ENCODE measurements at regions not wholly inside any gene's neighbourhood (a gene's known extent, or its start where the extent isn't known, plus 50 kb on each side); places are given as distances from the start of the nearest gene placed in this dataset.

- Histone ChIP-seq H3K27me3 (ENCODE audit: insufficient read depth, low read depth) (peaks cover 93% of the 10 kb centered on the region), H3K9me2 (ENCODE audit: insufficient read depth) (no peaks in the 10 kb centered on the region), H3K4me3 (no peak overlapping the region), H3K27ac (no peak overlapping the region), H4K20me1 (ENCODE audit: insufficient read depth) (no peaks in the 10 kb centered on the region), H3K79me2 (ENCODE audit: low read depth) (no peaks in the 10 kb centered on the region), H3K9me3 (ENCODE audit: insufficient read depth, low read depth) (no peaks in the 10 kb centered on the region), H3K4me2 (no peak overlapping the region), H3K36me3 (ENCODE audit: low read depth) (no peaks in the 10 kb centered on the region), H3F3A (ENCODE audit: insufficient read depth, low read depth) (no peaks in the 10 kb centered on the region), H2AFZ (no peak overlapping the region), H3K4me1 (replicated peaks; ENCODE audit: insufficient read depth) (no peaks in the 10 kb centered on the region)
- no peak for DNase-seq
- intact Hi-C loops (cut with micrococcal nuclease; ENCODE audit: unreplicated experiment): no loop called here
- CTCF ChIA-PET: no interaction called here
- POLR2A ChIA-PET (ENCODE audit: unreplicated experiment): no interaction called here
- no TSS peak for BruUV-seq (replicated peaks)
- no peak for TF ChIP-seq EZH2 (IDR thresholded peaks at IDR 0.05; ENCODE audit: low read depth)
- no peak for TF ChIP-seq CTCF (conservative IDR thresholded peaks at IDR 0.05)
These were observed 364.9 kb upstream of the IRX2 start for GRCh38 chr5:3116366-3116765.

GRCh38 chr5:3114467-3114866, 363.0 kb upstream of the IRX2 start:
- H3K9me2 ChIP-seq (ENCODE audit: insufficient read depth): no peaks in the 10 kb centered on the region
- TF ChIP-seq CTCF (conservative IDR thresholded peaks at IDR 0.05): no peak
- TF ChIP-seq EZH2 (IDR thresholded peaks at IDR 0.05; ENCODE audit: low read depth): no peak
- intact Hi-C loops (cut with micrococcal nuclease; ENCODE audit: unreplicated experiment): no loop called here
- BruUV-seq (replicated peaks): no TSS peak
- no peaks in the 10 kb centered on the region for H4K20me1 ChIP-seq (ENCODE audit: insufficient read depth)
- H3K4me1 ChIP-seq (replicated peaks; ENCODE audit: insufficient read depth): no peaks in the 10 kb centered on the region
- ChIA-PET POLR2A (ENCODE audit: unreplicated experiment) (no interaction called here), CTCF (no interaction called here)
- no peaks in the 10 kb centered on the region for H3F3A ChIP-seq (ENCODE audit: insufficient read depth, low read depth)
- H3K4me3 ChIP-seq: no peak overlapping the region
- no peaks in the 10 kb centered on the region for H3K36me3 ChIP-seq (ENCODE audit: low read depth)
- H3K27me3 ChIP-seq (ENCODE audit: insufficient read depth, low read depth): peaks cover 93% of the 10 kb centered on the region
- H3K79me2 ChIP-seq (ENCODE audit: low read depth): no peaks in the 10 kb centered on the region
- H3K4me2 ChIP-seq: no peak overlapping the region
- no peak for DNase-seq
- no peak overlapping the region for H2AFZ ChIP-seq
- H3K9me3 ChIP-seq (ENCODE audit: insufficient read depth, low read depth): no peaks in the 10 kb centered on the region
- no peak overlapping the region for H3K27ac ChIP-seq

GRCh38 chr5:3110371-3110770, 358.9 kb upstream of the IRX2 start:
- no peaks in the 10 kb centered on the region for H4K20me1 ChIP-seq (ENCODE audit: insufficient read depth)
- no peaks in the 10 kb centered on the region for H3K9me3 ChIP-seq (ENCODE audit: insufficient read depth, low read depth)
- intact Hi-C loops (cut with micrococcal nuclease; ENCODE audit: unreplicated experiment): no loop called here
- no peaks in the 10 kb centered on the region for H3K4me1 ChIP-seq (replicated peaks; ENCODE audit: insufficient read depth)
- H3K27ac ChIP-seq: no peak overlapping the region
- POLR2A ChIA-PET (ENCODE audit: unreplicated experiment): no interaction called here
- no peaks in the 10 kb centered on the region for H3F3A ChIP-seq (ENCODE audit: insufficient read depth, low read depth)
- no peaks in the 10 kb centered on the region for H3K9me2 ChIP-seq (ENCODE audit: insufficient read depth)
- H3K4me3 ChIP-seq: no peak overlapping the region
- H3K79me2 ChIP-seq (ENCODE audit: low read depth): no peaks in the 10 kb centered on the region
- DNase-seq: no peak
- no peak overlapping the region for H2AFZ ChIP-seq
- no TSS peak for BruUV-seq (replicated peaks)
- no peaks in the 10 kb centered on the region for H3K36me3 ChIP-seq (ENCODE audit: low read depth)
- no peak for TF ChIP-seq EZH2 (IDR thresholded peaks at IDR 0.05; ENCODE audit: low read depth)
- CTCF ChIA-PET: no interaction called here
- H3K27me3 ChIP-seq (ENCODE audit: insufficient read depth, low read depth): peaks cover 88% of the 10 kb centered on the region
- H3K4me2 ChIP-seq: no peak overlapping the region

GRCh38 chr5:3107156-3107611, 355.7 kb upstream of the IRX2 start:
- Histone ChIP-seq H3K4me2 (no peak overlapping the region), H3K79me2 (ENCODE audit: low read depth) (no peaks in the 10 kb centered on the region), H3K27me3 (ENCODE audit: insufficient read depth, low read depth) (peaks cover 96% of the 10 kb centered on the region), H3K27ac (no peak overlapping the region), H3K9me3 (ENCODE audit: insufficient read depth, low read depth) (no peaks in the 10 kb centered on the region), H3K4me3 (no peak overlapping the region), H4K20me1 (ENCODE audit: insufficient read depth) (no peaks in the 10 kb centered on the region), H3K4me1 (replicated peaks; ENCODE audit: insufficient read depth) (no peaks in the 10 kb centered on the region), H2AFZ (no peak overlapping the region), H3F3A (ENCODE audit: insufficient read depth, low read depth) (no peaks in the 10 kb centered on the region), H3K36me3 (ENCODE audit: low read depth) (no peaks in the 10 kb centered on the region), H3K9me2 (ENCODE audit: insufficient read depth) (no peaks in the 10 kb centered on the region)
- ChIA-PET CTCF (no interaction called here), POLR2A (ENCODE audit: unreplicated experiment) (no interaction called here)
- BruUV-seq (replicated peaks): no TSS peak
- intact Hi-C loops (cut with micrococcal nuclease; ENCODE audit: unreplicated experiment): no loop called here
- TF ChIP-seq CTCF (conservative IDR thresholded peaks at IDR 0.05) (no peak), EZH2 (IDR thresholded peaks at IDR 0.05; ENCODE audit: low read depth) (no peak)
- no peak for DNase-seq
